ENCODE measurements at regions not wholly inside any gene's neighbourhood (a gene's known extent, or its start where the extent isn't known, plus 50 kb on each side); places are given as distances from the start of the nearest gene placed in this dataset.

DNA sequence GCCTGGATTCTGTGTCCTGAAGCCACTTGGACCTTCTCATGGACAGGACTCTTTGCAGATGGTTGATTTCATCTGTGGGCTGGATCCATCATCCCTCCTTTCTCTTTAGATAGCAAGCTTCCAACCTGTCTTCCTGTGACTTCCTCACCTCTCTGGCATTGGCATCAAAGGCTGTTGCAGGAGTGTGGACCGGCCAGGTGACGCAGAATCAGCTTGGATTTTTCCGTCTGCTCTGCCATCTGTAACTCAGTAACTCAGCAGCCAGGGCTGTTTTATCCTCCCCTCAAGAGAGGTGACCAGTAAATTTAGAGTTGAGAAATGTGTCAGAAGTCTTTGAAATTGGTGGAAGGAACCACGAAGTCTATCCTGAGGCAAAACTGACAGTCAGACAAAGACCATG is 701.7 kb upstream of the TMEM132C start:
- Histone ChIP-seq H3K27ac (ENCODE audit: low read depth, low read length, poor library complexity, severe bottlenecking) (no peak overlapping the region), H3K9me2 (ENCODE audit: insufficient read depth, low read length) (no peaks in the 10 kb centered on the region), H3K4me1 (ENCODE audit: insufficient read depth, low read length, poor library complexity, severe bottlenecking) (no peaks in the 10 kb centered on the region), H3K4me2 (ENCODE audit: low read length) (no peak overlapping the region), H3K79me2 (ENCODE audit: insufficient read depth, low read depth, low read length) (no peaks in the 10 kb centered on the region), H4K20me1 (ENCODE audit: insufficient read depth, low read length) (no peaks in the 10 kb centered on the region), H2AFZ (ENCODE audit: low read length) (no peak overlapping the region), H3K4me3 (ENCODE audit: low read depth, low read length, poor library complexity, severe bottlenecking) (no peak overlapping the region), H3K36me3 (ENCODE audit: insufficient read depth, low read length) (no peaks in the 10 kb centered on the region), H3K9me3 (ENCODE audit: low read length) (no peaks in the 10 kb centered on the region)
- ChIA-PET CTCF (ENCODE audit: unreplicated experiment) (no interaction called here), POLR2A (no interaction called here)
- no TSS peak for BruUV-seq (replicated peaks)
- DNase-seq (ENCODE audit: low spot score): no peak
- TF ChIP-seq, protein P1, sequence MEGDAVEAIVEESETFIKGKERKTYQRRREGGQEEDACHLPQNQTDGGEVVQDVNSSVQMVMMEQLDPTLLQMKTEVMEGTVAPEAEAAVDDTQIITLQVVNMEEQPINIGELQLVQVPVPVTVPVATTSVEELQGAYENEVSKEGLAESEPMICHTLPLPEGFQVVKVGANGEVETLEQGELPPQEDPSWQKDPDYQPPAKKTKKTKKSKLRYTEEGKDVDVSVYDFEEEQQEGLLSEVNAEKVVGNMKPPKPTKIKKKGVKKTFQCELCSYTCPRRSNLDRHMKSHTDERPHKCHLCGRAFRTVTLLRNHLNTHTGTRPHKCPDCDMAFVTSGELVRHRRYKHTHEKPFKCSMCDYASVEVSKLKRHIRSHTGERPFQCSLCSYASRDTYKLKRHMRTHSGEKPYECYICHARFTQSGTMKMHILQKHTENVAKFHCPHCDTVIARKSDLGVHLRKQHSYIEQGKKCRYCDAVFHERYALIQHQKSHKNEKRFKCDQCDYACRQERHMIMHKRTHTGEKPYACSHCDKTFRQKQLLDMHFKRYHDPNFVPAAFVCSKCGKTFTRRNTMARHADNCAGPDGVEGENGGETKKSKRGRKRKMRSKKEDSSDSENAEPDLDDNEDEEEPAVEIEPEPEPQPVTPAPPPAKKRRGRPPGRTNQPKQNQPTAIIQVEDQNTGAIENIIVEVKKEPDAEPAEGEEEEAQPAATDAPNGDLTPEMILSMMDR (conservative IDR thresholded peaks at IDR 0.05; ENCODE audit: low read length): no peak
- TF ChIP-seq EZH2phosphoT487 (IDR thresholded peaks at IDR 0.05; ENCODE audit: borderline replicate concordance, low read depth, low read length): no peak
- intact Hi-C loops (cut with micrococcal nuclease; ENCODE audit: unreplicated experiment): no loop called here

DNA sequence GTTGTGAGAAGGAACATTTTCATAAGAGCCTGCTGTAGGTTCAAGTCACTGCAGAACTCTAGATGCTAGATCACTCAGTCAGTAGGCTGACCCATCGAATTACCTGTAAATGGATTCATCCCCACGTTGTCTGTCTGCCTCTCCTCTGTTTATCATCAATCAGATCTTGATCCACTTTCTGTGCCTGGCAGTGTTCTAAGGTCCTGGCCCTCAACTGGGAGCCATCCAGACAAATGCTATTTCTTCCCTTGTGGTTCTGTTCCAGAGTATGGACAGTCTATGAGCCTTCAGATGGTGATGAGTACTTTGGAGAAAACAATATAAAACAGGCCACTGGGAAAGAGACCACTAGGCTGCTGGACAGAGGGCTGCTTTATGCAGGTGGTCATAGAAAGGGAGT is 699.4 kb upstream of the TMEM132C start:
- H3K9me2 ChIP-seq (ENCODE audit: insufficient read depth, low read length): no peaks in the 10 kb centered on the region
- no peak overlapping the region for H3K4me3 ChIP-seq (ENCODE audit: low read depth, low read length, poor library complexity, severe bottlenecking)
- intact Hi-C loops (cut with micrococcal nuclease; ENCODE audit: unreplicated experiment): no loop called here
- BruUV-seq (replicated peaks): no TSS peak
- no peaks in the 10 kb centered on the region for H3K79me2 ChIP-seq (ENCODE audit: insufficient read depth, low read depth, low read length)
- TF ChIP-seq, protein P1 (conservative IDR thresholded peaks at IDR 0.05; ENCODE audit: low read length): no peak
- TF ChIP-seq EZH2phosphoT487 (IDR thresholded peaks at IDR 0.05; ENCODE audit: borderline replicate concordance, low read depth, low read length): no peak
- H3K36me3 ChIP-seq (ENCODE audit: insufficient read depth, low read length): no peaks in the 10 kb centered on the region
- H3K9me3 ChIP-seq (ENCODE audit: low read length): no peaks in the 10 kb centered on the region
- H3K27ac ChIP-seq (ENCODE audit: low read depth, low read length, poor library complexity, severe bottlenecking): no peak overlapping the region
- POLR2A ChIA-PET: no interaction called here
- H3K4me1 ChIP-seq (ENCODE audit: insufficient read depth, low read length, poor library complexity, severe bottlenecking): no peaks in the 10 kb centered on the region
- CTCF ChIA-PET (ENCODE audit: unreplicated experiment): no interaction called here
- DNase-seq (ENCODE audit: low spot score): no peak
- no peak overlapping the region for H2AFZ ChIP-seq (ENCODE audit: low read length)
- H3K4me2 ChIP-seq (ENCODE audit: low read length): no peak overlapping the region
- no peaks in the 10 kb centered on the region for H4K20me1 ChIP-seq (ENCODE audit: insufficient read depth, low read length)

DNA sequence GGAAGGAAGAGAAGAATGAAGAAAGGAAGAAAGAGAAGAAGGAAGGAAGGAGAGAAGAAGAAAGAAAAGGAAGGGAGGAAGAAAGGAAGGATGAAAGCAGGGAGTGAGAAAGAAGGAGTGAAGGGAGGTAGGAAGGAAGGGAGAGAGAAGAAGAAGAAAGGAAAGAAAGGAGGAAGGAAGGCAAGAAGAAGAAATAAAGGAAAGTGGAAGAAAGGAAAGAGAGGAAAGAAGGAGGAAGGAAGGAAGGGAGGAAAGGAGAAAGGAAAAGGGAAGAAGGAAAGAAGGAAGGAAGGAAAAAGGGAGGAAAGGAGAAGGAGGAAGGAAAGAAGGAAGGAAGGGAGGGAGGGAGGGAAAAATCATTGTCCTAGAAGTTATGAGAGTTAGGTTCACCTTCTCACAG is 696.6 kb upstream of the TMEM132C start:
- Histone ChIP-seq H3K4me3 (ENCODE audit: low read depth, low read length, poor library complexity, severe bottlenecking) (no peak overlapping the region), H3K36me3 (ENCODE audit: insufficient read depth, low read length) (no peaks in the 10 kb centered on the region), H3K9me2 (ENCODE audit: insufficient read depth, low read length) (no peaks in the 10 kb centered on the region), H3K9me3 (ENCODE audit: low read length) (no peaks in the 10 kb centered on the region), H2AFZ (ENCODE audit: low read length) (no peak overlapping the region), H3K79me2 (ENCODE audit: insufficient read depth, low read depth, low read length) (no peaks in the 10 kb centered on the region), H3K4me2 (ENCODE audit: low read length) (no peak overlapping the region), H3K27ac (ENCODE audit: low read depth, low read length, poor library complexity, severe bottlenecking) (no peak overlapping the region), H3K4me1 (ENCODE audit: insufficient read depth, low read length, poor library complexity, severe bottlenecking) (no peaks in the 10 kb centered on the region), H4K20me1 (ENCODE audit: insufficient read depth, low read length) (no peaks in the 10 kb centered on the region)
- no peak for TF ChIP-seq EZH2phosphoT487 (IDR thresholded peaks at IDR 0.05; ENCODE audit: borderline replicate concordance, low read depth, low read length)
- TF ChIP-seq, protein P1 (conservative IDR thresholded peaks at IDR 0.05; ENCODE audit: low read length): no peak
- CTCF ChIA-PET (ENCODE audit: unreplicated experiment): no interaction called here
- no peak for DNase-seq (ENCODE audit: low spot score)
- POLR2A ChIA-PET: no interaction called here
- intact Hi-C loops (cut with micrococcal nuclease; ENCODE audit: unreplicated experiment): no loop called here
- BruUV-seq (replicated peaks): no TSS peak
